NCI-H82 treated with DMSO at 0.1 percent for 48 hours (cell line): ENCODE measurements at regions not wholly inside any gene's neighbourhood (a gene's known extent, or its start where the extent isn't known, plus 50 kb on each side); places are given as distances from the start of the nearest gene placed in this dataset.
"Not testable (repeated sequence)": the region's sequence is repeated elsewhere in the genome, so short reads cannot be mapped to it uniquely, and the experiment has no call there.

Source experiments
- DNase-seq: peaks from one replicate; lab custom pipeline; 2025; ENCODE audit not compliant: unreplicated experiment; lab: John Stamatoyannopoulos, UW

DNA sequence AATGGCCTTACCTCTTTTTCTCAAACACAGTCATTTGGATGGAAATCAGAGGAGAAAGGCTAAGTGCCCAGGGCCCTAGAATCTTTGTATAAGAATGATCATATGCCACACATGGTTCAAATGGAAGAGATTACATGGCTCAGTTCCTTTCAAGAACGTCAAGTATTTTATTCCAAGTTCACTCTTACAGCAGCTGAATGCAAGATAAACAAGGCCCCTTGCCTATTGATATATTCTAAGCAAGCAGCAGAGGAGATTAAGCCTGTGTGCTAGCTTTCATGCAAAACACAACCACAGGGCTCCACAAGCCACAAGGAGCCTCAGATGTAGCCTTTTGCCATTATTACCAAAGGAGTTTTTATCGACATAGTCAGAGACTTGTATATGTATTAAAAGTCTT lies 55.3 kb upstream of the SLCO6A1 start:
- DNase-seq: no peak

- no peak for DNase-seq
These were observed 55.9 kb upstream of the SLCO6A1 start for GRCh38 chr5:102554728-102555127.

GRCh38 chr5:102561894-102562760 lies 63.3 kb upstream of the SLCO6A1 start:
- DNase-seq: no peak

DNA sequence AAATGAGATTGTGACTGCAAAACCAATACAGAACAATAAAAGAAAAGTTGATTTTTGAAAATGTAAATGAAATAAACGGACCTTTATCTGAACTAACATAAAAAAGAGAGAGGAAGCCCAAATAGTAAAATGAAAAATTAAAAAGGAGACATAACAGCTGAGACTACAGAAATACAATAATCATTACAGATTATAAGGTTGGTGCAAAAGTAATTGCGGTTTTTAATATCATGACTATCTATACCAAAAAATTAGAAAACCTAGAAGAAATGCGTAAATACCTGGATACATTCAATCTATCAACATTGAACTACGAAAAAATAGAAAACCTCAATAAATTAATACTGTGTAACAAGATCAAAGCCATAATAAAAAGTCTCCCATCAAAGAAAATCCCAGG lies 71.9 kb upstream of the SLCO6A1 start:
- no peak for DNase-seq

DNA sequence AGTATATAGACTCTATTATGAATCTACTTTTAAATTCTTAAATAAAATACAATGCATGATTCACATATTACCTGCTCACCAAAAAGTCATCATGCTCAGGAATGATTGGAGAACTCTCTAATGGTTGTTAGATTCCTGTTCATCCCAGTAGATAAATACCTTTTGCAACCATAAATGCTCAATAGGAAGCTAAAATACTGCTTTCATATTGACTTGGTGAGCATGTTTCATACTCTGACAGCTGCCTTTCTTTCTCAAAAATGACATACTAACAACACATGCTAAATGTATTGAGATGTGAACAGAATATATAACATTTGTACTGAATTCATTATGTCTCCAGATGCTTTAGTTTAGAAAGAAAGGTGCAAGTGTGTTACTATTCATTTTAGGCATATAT lies 79.6 kb upstream of the SLCO6A1 start:
- DNase-seq: no peak

DNA sequence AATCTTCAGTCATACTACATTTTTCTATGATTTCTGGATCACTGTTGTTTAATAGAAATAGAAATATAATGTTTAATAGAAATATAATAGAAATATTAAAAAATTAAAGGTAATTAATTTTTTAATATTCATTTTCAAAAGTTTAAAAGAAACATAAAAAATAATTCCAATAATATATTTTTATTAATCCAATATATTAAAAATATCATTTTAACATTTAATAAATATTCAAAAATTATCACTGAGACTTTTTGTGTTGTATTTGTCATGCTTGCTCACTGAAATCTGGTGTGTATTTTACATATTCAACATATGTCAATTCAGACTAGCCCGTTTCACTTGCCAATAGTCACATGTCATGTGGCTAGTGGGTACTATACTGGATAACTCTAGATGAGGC lies 80.6 kb upstream of the SLCO6A1 start:
- DNase-seq: no peak

DNA sequence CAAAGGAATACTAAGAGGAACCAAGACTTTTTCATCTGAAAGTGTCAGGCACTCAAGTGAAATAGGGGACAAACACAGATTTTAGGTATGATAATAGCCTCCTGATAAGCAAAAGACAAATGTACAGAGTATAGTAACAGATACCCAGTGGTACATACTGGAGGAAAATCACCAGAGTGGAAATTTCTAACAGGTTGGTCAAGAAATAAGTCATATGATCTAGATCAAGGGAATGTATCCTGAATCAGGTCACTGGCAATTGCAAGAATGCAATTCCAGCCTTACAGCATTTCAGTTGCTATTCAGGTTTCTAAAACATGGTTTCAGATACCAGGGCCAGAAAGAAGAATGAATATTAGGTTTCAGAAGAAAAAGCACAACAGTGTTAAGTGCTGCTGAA lies 82.2 kb upstream of the SLCO6A1 start:
- no peak for DNase-seq

- DNase-seq: no peak
These were observed 83.9 kb upstream of the SLCO6A1 start for GRCh38 chr5:102582696-102583095.

DNA sequence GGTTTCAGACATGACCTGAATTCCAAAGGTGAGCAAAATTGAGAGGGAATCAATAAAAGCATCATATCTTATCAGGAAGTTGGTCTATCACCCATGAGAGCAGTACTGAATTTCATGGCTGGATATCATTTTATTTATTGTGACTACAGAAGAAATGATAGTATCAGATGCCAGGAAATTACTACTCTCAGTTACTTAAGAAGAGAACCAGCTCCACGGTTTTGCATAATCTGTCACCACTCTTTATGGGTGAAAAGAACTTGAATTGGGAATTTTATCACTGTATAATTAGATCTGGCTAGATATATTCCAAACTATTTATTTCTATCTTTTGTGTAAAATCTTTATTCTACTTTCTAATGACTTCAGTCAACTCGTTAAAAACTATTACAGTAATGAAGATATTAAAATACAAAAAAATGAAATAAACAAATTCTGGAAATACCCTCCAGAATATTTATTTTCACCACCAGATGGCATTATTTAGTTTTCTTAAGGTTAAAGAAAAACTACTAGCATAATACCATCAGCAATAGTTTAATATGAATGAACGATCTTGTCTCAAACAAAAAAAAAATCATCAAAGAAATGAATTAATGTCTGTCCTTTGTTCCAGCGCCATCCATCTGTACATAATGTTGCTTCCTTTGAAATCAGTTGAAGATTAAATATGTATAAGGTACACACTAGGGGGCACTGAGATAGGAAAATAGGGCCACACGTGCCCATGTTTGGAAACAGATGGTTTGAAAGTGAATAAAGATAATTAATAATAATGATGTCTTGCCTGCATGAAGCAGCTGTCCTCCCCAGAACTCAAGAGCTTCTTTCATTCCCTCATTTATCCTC lies 84.7 kb upstream of the SLCO6A1 start:
- DNase-seq: peak; percentile 63

- no peak for DNase-seq
These were observed 90.9 kb upstream of the SLCO6A1 start for GRCh38 chr5:102589661-102590060.

DNA sequence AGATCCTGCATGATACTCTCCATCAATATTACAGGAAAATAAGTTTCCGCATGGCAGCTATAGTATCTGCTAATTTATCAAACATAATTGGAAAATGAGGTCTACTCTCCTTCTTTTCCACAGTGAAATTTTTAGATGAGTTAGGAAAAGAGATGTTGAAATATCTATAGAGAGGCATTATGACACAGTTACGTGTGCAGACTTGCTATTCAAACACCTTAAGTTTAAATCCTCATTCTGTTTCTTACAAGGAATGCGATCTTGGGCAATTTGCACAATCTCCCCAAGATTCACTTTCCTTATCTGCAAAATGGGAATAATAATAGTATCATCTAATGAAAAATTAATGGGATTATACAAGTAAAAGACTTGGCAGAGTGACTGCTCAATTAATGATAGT lies 91.7 kb upstream of the SLCO6A1 start:
- no peak for DNase-seq

GRCh38 chr5:102591650-102592049 lies 92.8 kb upstream of the SLCO6A1 start:
- DNase-seq: no peak

DNA sequence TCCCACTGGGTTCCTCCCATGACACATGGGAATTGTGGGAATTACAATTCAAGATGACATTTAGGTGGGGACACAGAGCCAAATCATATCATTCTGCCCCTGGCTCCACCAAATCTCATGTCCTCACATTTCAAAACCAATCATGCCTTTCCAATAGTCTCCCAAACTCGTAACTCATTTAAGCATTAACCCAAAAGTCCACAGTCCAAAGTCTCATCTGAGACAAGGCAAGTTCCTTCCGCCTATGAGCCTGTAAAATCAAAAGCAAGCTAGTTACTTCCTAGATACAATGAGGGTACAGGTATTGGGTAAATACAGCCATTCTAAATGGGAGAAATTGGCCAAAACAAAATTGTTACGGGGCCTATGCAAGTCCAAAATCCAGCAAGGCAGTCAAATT lies 93.8 kb upstream of the SLCO6A1 start:
- DNase-seq: not testable (repeated sequence)

DNA sequence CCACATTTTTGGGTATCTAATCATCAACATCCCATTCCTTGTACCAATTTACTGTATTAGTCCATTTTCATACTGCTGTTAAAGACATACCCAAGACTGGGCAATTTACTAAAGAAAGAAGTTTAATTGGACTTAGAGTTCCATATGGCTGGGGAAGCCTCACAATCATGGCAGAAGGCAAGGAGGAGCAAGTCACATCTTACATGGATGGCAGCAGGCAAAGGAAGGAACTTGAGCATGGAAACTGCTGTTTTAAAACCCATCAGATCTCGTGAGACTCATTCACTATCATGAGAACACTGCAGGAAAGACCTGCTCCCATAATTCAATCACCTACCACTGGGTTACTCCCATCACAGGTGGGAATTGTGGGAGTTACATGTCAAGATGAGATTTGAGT lies 95.4 kb upstream of the SLCO6A1 start:
- no peak for DNase-seq

DNA sequence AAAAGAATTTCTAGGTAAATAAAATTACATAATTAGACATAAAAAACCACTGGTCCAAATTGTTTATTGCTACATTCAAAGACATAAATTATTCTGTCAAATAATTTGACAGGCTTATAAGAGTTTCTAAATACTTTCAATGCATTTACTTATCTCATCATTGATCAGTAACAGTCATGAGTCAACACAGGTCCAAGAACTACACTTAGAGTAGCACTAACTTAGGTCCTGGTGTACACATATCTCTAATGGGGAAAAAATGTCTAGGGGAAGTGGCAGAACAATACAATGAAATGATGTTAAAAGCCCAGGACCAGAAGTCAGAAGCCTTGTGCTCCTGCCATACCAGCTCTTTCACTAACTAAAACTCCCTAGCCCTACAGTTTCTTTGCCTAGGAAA lies 96.5 kb upstream of the SLCO6A1 start:
- DNase-seq: no peak

GRCh38 chr5:102596113-102596512 lies 97.3 kb upstream of the SLCO6A1 start:
- no peak for DNase-seq

DNA sequence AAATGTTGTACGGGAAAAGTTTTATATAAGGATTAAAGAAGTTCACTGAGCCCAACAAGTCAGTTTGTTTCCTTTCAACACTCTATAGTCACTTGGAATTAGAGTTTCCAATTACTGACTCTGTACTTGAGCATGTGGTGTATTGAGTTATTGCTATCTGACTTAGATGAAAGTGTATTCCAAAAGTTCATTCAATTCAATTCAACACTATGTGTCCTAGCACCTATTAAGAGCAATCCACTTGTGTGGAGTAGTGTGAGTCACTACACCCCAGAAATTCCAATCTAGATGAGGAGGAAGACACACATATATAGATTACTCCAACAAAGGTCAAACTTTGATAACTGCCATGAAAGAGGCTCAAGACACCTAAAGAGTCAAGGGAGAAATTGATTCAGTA lies 98.2 kb upstream of the SLCO6A1 start:
- DNase-seq: no peak

GRCh38 chr5:102599289-102599688 lies 100.5 kb upstream of the SLCO6A1 start:
- DNase-seq: no peak

DNA sequence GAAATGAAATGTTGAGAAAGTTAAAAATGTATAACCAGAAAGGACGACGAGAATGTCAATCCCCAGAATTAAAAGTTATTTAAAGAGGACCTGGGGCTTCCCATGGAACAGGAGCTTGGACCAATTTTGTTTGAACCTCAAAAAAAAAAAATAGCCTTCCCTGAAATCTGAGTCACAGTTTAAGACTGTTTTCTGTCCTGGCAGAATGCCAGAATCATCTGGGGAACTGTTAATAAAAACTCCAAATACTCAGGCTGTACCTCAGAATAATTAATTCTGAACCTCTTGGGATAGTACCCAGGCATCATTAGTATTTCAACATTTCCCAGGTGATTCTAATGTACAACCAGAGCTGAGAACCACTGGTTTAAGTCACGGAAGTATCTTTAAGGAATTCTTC lies 102.2 kb upstream of the SLCO6A1 start:
- no peak for DNase-seq

GRCh38 chr5:102603670-102604069 lies 104.9 kb upstream of the SLCO6A1 start:
- DNase-seq: no peak

- no peak for DNase-seq
These were observed 109.6 kb upstream of the SLCO6A1 start for GRCh38 chr5:102608414-102608813.

DNA sequence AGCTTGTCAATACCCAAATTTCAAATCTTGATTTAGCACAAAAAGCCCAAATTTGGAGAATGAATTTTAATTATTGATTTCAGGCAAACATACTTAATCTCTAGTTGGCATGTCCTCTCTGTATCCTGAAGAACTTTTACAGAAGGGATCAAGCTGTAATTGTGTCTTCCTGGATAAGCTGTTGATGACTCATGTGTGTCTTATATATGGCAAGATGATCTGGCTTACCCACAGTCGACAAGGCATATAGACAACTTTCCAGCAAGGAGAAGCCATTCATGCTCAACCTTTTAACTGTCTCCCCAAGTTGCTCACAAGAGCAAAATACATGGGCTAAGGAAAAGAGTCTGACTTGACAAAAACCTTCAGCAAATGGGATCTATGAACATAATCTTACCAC lies 112.5 kb upstream of the SLCO6A1 start:
- DNase-seq: no peak
